Forelimb muscle (tissue), 1 donor: ENCODE measurements at regions not wholly inside any gene's neighbourhood (a gene's known extent, or its start where the extent isn't known, plus 50 kb on each side); places are given as distances from the start of the nearest gene placed in this dataset.

Experiments used
- DNase-seq: peaks from one replicate; pipeline ENCODE4 v3.0.0-alpha.2; 2013; ENCODE audit warnings: low read depth

DNA sequence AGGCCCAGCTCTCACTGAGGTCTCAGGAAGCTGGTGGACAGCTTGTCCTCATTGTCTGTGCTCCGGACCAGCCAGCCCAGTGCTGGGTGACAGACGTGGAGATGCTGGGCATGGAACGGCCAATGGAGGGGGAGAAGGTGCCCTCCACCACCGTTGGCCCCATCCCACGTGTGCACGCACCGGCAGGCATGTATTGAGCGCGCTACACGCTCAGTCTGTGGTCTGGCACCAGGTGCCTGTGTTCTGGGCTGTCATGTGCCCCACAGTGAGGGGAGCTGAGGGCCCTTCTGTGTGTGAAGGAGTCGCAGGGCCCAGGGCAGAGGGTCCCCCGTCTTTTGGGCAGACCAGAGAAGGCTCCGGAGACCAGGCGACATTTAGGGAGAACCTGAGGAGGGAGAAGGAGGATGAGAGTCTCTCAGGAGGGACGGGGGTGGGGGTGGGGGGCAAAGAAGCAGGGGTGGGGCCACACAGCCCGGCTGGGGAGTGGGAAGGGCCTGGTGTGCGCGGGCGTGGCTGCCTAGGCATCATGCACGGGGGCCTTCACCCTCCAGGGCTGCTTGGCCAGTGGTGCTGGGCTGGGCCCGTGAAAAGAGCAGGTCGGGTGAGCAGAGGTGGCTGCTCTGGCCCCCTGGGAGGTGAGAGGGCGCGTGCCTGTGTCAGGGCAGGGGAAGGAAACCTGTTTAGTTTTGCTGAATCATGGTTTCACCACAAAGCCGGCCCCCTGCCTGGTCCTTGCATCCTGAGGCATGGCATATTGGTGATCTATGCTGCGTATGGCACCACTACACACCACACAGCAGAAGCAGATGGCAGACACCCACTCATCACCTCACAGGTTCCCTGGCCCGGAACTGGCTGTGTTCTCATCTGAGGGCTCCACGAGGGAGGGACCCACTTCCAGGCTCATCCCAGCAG, 86.7 kb upstream of the TTC34 start:
- DNase-seq, result no peak

DNA sequence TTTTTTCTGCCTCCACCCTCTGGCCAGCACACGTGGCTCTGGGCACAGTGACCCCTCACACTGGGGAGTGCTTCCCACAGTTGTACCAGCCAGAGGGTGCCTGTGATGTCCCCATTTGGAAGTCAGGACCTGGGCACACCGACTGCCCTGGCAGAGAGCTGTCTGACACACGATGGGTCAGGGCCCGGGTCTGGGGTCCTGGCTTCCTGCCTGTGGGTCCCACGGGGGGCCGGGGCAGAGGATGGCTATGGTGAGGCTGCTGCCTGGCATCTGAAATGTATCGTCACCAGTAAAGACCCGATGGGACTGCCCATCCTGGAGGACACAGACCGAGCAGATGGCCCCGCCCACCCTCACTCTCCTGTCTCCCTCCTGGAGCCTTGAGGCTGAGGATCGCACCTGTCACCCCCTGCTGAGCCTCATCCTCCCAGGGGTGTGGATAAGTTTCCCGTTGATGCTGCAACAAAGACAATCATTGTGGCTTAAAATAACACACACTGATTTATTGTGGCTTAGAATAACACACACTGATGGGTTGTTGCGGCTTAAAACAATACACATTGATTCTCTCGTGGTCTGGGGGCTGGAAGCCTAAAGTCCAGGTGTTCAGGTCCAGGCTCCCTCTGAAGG, 88.8 kb upstream of the TTC34 start:
- no peak for DNase-seq

GRCh38 chr1:2891923-2892448, 90.5 kb upstream of the TTC34 start:
- no peak for DNase-seq

DNA sequence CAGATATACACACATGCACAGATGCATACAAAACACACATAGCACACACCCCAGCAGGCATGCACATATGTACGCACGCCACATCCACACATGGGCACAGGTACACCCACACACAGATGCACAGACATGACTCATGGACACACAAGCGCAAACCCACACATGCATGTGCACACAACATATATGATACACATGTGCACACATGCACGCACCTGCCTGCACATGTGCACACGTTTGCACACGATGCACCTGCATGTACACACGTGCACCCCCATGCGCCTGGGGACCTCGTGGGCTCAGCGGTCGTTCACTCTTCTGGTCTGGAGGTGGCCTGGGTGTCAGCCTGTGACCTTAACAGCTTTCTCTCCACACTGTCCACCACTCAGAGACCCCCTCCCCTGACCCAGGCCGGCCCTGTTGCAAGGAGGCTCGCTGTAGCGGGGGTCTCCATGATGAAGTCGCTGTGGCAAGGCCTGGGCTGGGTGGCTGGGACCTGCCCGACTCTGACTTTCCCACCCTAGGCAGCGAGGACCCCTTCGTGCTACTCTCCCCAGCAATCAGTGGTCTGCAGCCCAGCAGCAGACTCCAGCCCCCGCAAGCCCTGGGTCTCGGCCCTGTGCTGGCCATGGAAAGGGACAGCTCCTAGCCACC, 92.1 kb upstream of the TTC34 start:
- no peak for DNase-seq

DNA sequence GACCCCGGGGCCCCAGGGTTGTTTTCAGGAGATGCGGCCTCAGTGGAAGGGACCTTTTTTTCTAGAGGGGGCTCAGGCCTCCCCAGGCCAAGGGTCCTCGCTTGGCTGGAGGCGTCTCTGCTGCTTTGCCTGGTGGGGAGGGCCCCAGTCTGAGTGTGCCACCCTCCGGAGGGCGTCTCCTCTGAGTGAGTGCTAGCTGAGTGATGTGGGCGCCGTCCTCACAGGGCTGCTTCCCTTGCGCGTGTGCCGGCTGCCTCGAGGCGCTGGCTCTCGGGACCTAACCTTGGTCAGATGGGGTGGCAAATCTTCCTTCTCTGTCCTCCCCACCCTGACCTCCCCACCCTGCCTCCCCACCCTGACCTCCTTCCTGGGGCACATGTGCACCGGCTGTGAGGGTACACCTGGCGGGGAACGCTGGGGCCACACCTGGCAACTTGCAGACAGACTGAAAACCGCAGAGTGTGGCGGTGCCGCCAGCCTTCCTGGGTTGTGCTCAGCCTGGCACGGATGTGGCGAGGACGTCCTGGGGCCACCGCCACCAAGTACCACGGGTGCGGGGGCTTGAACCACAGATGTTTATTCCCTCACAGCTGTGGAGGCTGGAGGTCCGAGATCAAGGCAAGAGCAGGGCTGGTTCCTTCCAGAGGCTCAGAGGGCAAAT, 93.0 kb upstream of the TTC34 start:
- DNase-seq, result no peak

GRCh38 chr1:2896824-2897223, 95.3 kb upstream of the TTC34 start:
- DNase-seq, result no peak

DNA sequence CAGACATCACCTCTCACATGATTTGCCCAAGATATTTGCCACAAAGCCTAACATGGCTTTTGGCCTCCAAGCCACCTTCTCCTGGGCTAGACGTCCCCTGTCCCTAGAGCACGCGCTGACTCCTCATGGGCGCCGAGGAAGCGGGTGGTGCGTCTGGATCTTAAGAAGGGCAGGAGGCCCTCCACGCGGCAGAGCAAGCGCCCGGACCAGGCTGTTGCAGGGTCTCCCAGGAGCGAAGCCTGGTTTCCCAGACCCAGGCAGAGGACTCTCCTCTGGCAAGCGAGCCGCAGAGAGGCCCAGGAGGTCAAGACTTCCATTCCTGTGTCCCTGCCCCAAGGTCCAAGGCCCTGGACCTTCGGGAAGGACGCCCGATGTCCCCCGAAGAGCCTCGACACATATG, 101.7 kb upstream of the TTC34 start:
- DNase-seq, result no peak

GRCh38 chr1:2904191-2904590, 102.7 kb upstream of the TTC34 start:
- DNase-seq, result no peak

- DNase-seq, result no peak
Measured at GRCh38 chr1:2905356-2905755, 103.9 kb upstream of the TTC34 start.

DNA sequence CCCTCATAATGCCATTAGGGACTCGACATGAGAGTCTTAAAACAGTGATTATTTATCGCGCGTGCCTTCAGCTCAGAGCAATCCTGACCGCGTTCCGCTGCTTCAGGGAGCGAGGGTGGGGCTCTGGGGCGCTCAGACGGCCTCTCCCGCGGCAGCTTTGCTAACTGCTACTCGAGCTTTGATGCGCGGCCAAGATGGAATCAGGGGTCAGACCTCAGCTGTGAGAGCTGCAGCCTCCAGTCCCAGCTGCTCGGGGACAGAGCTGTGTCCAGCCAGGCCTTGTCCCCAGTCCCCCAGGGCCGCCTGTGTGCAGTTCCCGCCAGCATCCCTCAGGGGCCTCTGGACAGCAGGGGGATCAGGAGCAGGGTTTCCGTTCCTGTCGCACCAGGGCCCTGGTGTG, 104.6 kb upstream of the TTC34 start:
- no peak for DNase-seq

DNA sequence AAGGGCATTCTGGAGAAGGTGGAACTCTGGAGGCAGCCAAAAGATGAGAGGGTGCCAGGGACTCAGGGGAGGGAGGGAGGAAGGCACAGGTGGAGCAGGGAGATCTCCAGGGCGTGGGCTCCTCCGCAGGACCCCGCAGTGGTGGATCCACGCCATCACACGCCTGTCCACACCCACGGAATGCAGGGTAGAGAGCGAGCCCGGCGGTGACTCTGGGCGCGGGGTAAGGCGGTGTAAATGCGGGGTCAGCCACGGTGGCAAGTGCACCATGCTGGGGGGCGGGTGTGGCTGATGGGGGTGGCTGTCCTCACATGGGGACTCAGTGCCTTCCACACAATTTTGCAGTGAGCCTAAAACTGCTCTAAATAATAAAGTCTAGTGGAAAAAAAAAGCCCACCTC, 105.1 kb upstream of the TTC34 start:
- DNase-seq, result no peak

DNA sequence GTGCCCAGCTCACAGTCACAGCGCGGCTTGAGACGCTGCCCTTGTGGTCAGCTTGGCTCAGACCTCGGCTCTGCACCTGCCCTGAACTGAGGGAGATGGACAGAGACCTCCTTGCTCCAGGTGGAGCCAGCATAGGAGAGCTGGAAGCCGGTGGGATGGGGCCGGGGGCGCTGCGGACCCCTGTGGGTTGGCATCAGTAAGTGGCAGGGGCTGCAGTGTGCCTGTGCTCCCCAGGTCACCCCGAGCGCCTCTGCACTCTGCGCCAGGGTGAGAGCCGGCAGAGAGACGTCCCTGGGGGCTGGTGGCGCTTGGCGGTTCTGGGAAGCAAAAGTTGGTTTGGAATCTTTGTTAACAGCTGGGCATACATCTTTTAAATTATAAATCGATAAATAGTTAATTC, 105.6 kb upstream of the TTC34 start:
- no peak for DNase-seq

DNA sequence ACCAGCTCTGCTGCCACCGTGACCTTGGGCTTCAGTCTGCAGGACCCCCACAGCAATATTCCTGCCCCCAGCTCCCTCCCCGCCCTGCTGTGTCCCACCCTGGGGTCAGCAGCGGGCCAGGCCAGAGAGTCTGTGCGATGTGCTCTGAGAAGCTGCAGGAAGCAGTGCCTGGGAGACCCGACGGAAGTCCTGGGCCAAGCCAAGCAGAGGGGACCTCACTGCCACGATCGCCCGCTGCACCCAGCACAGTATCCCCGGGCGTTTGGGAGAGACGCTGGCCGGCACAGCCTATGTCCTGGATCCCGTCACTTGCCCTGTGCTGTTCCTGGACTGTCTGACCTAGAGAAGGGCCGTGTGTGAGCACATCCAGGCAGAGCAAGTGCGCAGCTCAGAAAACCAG, 106.6 kb upstream of the TTC34 start:
- no peak for DNase-seq

- no peak for DNase-seq
Measured at GRCh38 chr1:2908561-2908960, 107.1 kb upstream of the TTC34 start.

- DNase-seq, result no peak
Measured at GRCh38 chr1:2909797-2910196, 108.3 kb upstream of the TTC34 start.

DNA sequence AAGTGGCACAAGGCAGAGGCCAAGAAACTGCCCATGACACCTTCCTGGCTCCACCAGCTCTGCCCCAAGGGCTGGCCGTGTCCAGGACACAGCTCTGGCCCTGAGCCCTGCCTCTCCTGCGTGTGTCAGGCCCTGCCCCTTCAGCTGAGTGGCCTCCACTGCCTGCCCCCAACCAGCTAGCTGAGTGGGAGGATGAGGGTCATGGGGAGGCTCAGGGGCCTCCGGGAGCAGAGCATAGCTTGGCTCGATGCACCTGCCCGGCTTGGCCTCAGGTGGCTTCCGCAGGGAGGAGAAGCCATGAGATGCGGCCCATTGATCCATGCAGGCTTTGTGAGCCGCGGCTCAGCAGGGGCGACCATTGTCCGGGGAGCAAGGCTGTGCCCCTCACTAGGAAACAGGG, 108.7 kb upstream of the TTC34 start:
- no peak for DNase-seq

DNA sequence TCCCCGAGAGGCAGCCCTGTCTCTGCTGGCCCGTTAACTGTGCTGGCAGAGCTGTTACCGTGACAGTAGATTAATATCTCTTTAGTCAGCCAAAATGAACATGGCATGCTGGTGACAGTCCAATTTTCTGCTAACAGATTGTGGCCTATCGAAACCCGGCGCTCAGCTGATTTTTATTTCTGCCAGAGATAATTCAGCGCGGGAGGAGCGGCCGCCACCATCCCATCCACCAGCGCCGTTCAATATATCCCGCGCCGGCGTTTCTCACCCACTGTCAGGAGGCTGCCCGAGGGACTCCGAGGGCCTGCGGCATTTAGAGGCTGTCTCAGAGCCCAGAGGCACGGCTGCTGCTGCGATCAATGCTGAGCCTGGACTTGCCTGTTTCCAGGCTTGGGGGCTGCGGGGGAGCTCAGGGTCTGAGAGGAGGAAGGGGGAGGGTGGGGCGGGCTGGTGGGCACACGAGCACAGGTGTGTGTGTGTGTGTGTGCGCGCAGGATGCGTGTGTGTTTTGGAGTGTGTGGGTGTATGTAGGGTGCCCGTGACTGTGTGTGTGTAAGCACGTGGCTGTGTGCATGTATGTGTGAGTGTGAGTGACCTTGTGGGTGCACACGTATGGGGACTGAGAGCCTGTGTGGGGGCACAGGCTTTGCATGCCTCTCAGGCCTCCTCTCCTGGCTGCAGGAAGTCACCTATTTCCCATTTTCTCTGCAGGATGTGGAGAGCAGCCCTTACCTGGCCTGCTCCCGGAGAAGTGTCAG, 109.7 kb upstream of the ACTRT2 start:
- DNase-seq, result no peak

DNA sequence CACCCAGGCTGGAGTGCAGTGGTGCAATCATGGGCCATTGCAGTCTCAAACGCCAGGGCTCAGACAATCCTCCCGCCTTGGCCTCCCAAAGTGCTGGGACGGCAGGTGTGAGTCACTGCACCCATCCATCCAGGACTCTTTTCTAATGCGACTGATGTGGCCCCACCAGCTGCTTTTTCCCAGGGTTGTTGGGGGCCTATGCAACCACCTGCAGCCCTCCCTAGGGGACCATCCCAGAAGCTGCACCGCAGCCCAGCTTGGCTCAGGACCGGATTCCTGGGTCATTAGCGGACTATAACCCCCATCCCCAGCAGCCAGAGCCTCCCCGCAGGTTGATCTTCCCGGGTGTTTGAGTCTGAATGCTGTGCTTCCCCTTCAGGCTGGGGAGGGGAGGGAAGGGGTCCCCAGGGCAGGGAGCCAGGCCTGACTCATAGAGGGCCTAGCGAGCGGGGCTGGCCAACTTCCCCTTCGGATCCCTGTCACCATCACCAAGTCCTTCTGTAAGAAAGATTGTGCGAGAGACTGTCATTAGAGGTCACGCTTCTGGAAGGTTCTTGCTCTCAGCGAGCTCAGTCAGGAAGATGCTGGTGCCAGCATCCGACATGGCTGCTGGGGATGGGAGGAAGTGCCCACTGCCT, 108.7 kb upstream of the ACTRT2 start:
- no peak for DNase-seq

DNA sequence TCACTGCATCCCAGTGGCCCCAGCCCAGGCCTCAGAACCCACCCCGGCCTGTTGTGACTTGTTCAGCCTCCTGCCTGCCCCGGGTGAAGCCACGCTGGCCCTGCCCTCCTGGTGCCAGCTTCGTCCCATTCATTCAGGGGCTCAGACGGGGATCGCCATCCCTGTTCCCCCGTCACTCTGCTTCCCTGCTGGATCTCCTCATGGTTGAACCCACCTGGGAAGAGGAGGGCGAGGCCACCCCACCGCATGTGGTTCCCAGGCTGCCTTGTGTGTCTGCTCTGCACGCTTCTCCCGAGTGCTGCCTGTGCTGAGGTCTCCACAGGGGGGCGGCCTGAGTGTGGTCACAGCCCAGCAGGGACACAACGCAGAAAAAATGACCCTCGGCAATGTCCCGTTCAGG, 108.2 kb upstream of the ACTRT2 start:
- DNase-seq, result no peak

DNA sequence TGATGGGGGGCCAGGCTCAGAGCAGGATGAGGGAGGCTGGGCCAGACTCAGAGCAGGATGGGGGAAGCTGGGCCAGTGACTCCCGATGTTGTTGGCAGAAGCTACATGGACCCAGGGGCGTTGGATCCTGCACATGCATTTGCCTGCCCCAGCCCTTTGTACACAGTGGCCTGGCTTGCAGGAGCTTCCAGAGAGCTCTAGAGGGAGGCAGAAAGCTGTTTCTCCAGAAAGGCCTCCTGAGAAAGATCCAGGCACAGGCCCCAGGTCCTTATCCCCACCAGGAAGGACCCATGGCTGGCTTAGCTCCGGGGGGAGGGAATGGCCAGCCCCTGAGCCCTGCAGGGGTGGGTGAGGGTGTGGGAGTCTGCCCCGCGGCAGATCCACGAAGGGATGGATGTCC, 106.6 kb upstream of the ACTRT2 start:
- DNase-seq, result no peak

DNA sequence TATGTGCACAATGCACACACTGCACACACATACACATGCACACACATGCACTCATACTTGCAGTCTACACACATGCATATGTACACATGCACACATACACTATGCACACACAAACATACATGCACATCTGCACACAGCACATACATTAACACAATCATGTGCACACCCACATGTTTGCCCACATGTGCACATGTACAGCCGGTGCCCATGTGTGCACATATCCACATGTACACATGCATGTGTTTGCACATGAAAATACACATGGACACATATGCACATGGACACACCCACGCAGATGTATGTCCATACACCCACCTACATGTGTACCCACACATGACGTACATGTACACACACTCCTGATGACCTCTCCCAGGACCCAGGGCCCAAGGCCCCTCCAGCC, 105.1 kb upstream of the ACTRT2 start:
- no peak for DNase-seq
